Activated naive CD8-positive, alpha-beta T cell treated with anti-CD3 and anti-CD28 coated beads, Interleukin-2, amount 10 ng/mL, durations not matched to agents 7 days and 5 days (primary cell): ENCODE measurements at regions not wholly inside any gene's neighbourhood (a gene's known extent, or its start where the extent isn't known, plus 50 kb on each side); places are given as distances from the start of the nearest gene placed in this dataset.

Source experiments
- ATAC-seq: fragments of 150-1000 bp; cut with Tn5 transposase; one replicate; pipeline ENCODE4 v1.10.0; 2021; ENCODE audit warnings: low read depth, moderate library complexity
- POLR2A ChIA-PET: fragments of 350-600 bp; sonication (Branson Sonifier 250); formaldehyde crosslinking; loops from one replicate; lab custom pipeline; 2021; ENCODE audit warnings: antibody characterized with exemption; lab: Charles Lee
- DNase-seq: peaks from one replicate; pipeline ENCODE4 v3.0.0; 2021
- H3K27ac Mint-ChIP-seq: one replicate; pipeline ENCODE4 v1.8.0; 2022; ENCODE audit warnings: mild to moderate bottlenecking, mixed read lengths
- H3K27me3 Mint-ChIP-seq: one replicate; pipeline ENCODE4 v1.8.0; 2022; ENCODE audit warnings: mild to moderate bottlenecking, moderate library complexity, mixed read lengths
- H3K36me3 Mint-ChIP-seq: one replicate; pipeline ENCODE4 v1.8.0; 2021; ENCODE audit warnings: mild to moderate bottlenecking, mixed read lengths
- H3K4me1 Mint-ChIP-seq: one replicate; pipeline ENCODE4 v1.8.0; 2021; ENCODE audit warnings: mixed read lengths
- H3K4me3 Mint-ChIP-seq: one replicate; pipeline ENCODE4 v1.8.0; 2022; ENCODE audit warnings: mild to moderate bottlenecking, moderate library complexity, mixed read lengths
- H3K9me3 Mint-ChIP-seq: one replicate; pipeline ENCODE4 v1.8.0; 2021; ENCODE audit warnings: mixed read lengths

DNA sequence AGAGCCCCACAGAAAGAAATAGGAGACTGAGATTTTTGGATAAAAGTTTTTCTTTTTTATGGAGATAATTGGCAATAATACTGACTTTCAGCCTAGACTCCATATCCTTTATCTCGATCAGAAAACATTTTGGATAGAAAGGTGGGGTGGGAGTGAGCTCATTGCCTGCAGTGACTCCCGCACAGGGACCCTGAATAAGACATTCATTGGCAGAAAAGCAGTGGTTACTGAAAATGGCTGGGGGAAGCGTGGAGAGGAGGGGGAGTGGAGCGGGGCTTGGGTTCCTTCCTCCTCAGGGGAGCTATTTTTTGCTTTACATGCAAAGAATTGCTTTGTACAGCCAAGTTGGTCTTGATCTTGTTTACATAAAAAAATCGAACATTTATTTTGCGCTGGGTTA lies 90.4 kb upstream of the BMPER start:
- DNase-seq (no peak), ATAC-seq (no peak)
- H3K27me3 Mint-ChIP-seq, result peaks cover 2% of the 10 kb centered on the region
- H3K9me3 Mint-ChIP-seq, result peaks cover 13% of the 10 kb centered on the region
- peaks cover 9% of the 10 kb centered on the region for H3K4me1 Mint-ChIP-seq
- POLR2A ChIA-PET, result no interaction called here
- no peaks in the 10 kb centered on the region for H3K36me3 Mint-ChIP-seq
- no peak overlapping the region for H3K27ac Mint-ChIP-seq
- H3K4me3 Mint-ChIP-seq, result no peak overlapping the region

DNA sequence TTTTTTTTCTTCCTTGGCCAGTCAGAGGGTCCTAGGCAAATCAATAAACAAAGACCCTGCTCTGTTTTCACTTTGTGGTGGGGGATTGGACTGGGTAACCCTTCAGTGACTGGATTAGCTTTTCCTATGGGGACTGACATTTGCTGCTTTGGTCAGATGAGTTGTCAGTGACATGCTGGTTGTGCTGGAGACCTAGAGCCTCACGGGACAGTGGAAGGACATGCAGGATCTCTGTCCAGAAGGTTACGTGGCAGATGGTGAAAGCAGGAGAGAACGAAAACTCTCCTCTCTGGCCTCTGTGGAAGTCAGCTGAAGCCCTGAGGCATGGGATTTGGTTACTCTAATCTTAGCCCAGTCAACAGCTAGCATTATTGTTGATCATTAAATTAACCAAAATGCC lies 90.0 kb upstream of the BMPER start:
- Mint-ChIP-seq H3K36me3 (no peaks in the 10 kb centered on the region), H3K27me3 (peaks cover 2% of the 10 kb centered on the region), H3K4me3 (no peak overlapping the region), H3K4me1 (peaks cover 9% of the 10 kb centered on the region), H3K27ac (no peak overlapping the region), H3K9me3 (peaks cover 13% of the 10 kb centered on the region)
- POLR2A ChIA-PET, result no interaction called here
- DNase-seq (no peak), ATAC-seq (no peak)

DNA sequence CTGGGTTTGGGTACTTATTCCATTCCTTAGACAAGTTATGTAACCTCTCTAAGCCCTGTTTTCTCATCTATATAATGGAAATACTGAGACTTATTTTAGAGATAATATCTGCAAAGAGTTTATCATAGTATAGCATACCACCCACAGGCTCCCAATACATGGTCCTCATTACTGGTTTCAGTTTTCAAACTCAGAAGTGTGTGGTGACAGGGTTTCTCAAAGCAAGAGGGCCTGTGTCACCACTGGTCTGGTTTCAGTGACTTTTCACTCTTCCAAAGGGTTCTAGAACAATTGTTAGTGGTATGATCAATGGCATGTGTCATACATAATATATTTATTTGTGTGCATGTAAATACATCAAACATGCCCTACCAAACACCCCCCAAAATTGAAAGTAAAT lies 89.2 kb upstream of the BMPER start:
- Mint-ChIP-seq H3K36me3 (no peaks in the 10 kb centered on the region), H3K27ac (no peak overlapping the region), H3K4me3 (no peak overlapping the region), H3K4me1 (peaks cover 9% of the 10 kb centered on the region), H3K27me3 (peaks cover 2% of the 10 kb centered on the region), H3K9me3 (peaks cover 11% of the 10 kb centered on the region)
- POLR2A ChIA-PET, result no interaction called here
- ATAC-seq (no peak), DNase-seq (no peak)

DNA sequence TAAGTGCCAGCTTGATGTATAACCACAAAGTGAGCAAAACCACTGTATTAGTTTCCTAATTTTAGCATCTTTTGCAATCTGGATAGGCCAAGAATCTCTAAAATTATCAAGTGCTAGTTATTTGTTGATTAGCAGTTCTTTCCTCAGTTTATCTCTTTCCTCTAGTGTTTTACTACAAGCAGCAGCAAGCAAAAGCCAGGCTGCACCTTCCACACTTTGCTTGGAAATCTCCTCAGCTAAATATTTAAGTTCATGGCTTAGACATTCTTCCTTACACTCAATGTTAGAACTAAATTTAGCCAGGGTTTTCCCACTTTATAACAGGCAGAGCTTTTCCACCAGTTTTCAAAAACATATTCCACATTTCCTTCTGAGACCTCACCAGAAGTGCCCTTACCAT lies 85.7 kb upstream of the BMPER start:
- Mint-ChIP-seq H3K4me3 (no peak overlapping the region), H3K9me3 (peaks cover 3% of the 10 kb centered on the region), H3K27ac (no peak overlapping the region), H3K4me1 (peaks cover 3% of the 10 kb centered on the region), H3K36me3 (no peaks in the 10 kb centered on the region), H3K27me3 (peaks cover 2% of the 10 kb centered on the region)
- POLR2A ChIA-PET, result interaction anchor here (0.6 kb wide), 1 partner anchor 1217 kb away, joined by 3 read pairs; no protein-coding TSS in a partner anchor
- ATAC-seq (no peak), DNase-seq (no peak)

GRCh38 chr7:33820206-33820605 lies 85.1 kb upstream of the BMPER start:
- ATAC-seq (no peak), DNase-seq (no peak)
- POLR2A ChIA-PET, result interaction anchor here (0.6 kb wide), 1 partner anchor 1216 kb away, joined by 3 read pairs; no protein-coding TSS in a partner anchor
- Mint-ChIP-seq H3K36me3 (no peaks in the 10 kb centered on the region), H3K4me3 (no peak overlapping the region), H3K27me3 (peaks cover 2% of the 10 kb centered on the region), H3K9me3 (peaks cover 3% of the 10 kb centered on the region), H3K4me1 (no peaks in the 10 kb centered on the region), H3K27ac (no peak overlapping the region)

DNA sequence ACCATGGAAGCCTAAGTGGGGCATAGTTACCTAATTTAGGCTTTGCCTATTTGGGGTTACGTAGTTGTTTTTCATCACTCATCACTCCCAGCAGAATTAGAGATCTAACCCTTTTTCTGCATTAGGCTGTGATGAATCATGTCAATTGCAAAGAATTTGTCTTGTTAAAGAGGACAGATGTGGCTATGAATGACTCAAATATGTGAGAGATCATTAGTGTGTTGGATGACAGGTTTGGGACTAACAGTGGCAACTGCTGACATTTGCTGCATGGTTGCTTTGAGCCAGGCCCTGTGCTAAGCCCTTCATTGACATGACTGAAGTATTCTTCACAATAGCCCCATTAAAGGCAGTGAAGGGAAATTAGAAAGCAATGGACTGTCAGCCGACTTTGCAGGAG lies 83.4 kb upstream of the BMPER start:
- peaks cover 2% of the 10 kb centered on the region for H3K9me3 Mint-ChIP-seq

GRCh38 chr7:33823913-33824312 lies 81.4 kb upstream of the BMPER start:
- ATAC-seq, result no peak
- no peaks in the 10 kb centered on the region for H3K4me1 Mint-ChIP-seq
- no peaks in the 10 kb centered on the region for H3K36me3 Mint-ChIP-seq
- no peak for DNase-seq
- H3K4me3 Mint-ChIP-seq, result no peak overlapping the region
- H3K27ac Mint-ChIP-seq, result no peak overlapping the region
- POLR2A ChIA-PET, result no interaction called here
- no peaks in the 10 kb centered on the region for H3K27me3 Mint-ChIP-seq
- H3K9me3 Mint-ChIP-seq, result no peaks in the 10 kb centered on the region

More for the DNA sequence above, 83.4 kb upstream of the BMPER start:
- no peaks in the 10 kb centered on the region for H3K36me3 Mint-ChIP-seq
- H3K4me3 Mint-ChIP-seq, result no peak overlapping the region
- ATAC-seq (no peak), DNase-seq (no peak)
- H3K4me1 Mint-ChIP-seq, result no peaks in the 10 kb centered on the region
- POLR2A ChIA-PET, result no interaction called here
- no peak overlapping the region for H3K27ac Mint-ChIP-seq
- H3K27me3 Mint-ChIP-seq, result peaks cover 2% of the 10 kb centered on the region

DNA sequence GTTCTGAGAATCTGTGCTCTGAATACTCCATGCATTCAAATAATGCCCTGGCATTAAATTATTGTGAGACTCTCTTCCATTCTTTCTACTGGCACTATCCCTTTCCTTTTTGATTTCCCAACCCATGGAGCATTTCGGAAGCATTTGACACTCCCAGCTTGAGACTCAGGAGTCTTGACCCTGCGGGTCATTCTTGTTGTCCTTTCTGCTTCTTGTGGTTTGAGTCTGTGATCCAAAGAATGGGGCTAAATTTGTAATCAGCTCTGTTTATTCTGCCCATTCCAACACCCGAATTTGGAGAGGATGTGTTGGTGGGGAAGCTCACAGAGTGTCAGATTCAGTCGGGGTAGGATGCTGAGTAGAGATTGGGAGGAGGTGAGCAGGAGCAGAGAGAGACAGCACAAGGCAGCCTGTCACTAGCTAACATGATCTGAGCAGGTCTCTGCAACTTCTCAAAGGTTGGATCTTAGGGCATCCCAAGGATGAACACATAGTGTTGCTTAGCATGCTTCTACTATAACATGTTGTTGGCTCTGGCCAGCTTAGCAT lies 80.4 kb upstream of the BMPER start:
- Mint-ChIP-seq H3K4me3 (no peak overlapping the region), H3K27me3 (no peaks in the 10 kb centered on the region), H3K4me1 (no peaks in the 10 kb centered on the region), H3K27ac (no peak overlapping the region), H3K9me3 (no peaks in the 10 kb centered on the region), H3K36me3 (no peaks in the 10 kb centered on the region)
- POLR2A ChIA-PET, result no interaction called here
- DNase-seq (no peak), ATAC-seq (no peak)

GRCh38 chr7:33825644-33826043 lies 79.7 kb upstream of the BMPER start:
- no peak overlapping the region for H3K4me3 Mint-ChIP-seq
- H3K27ac Mint-ChIP-seq, result no peak overlapping the region
- no peaks in the 10 kb centered on the region for H3K36me3 Mint-ChIP-seq
- POLR2A ChIA-PET, result no interaction called here
- H3K4me1 Mint-ChIP-seq, result no peaks in the 10 kb centered on the region
- DNase-seq (no peak), ATAC-seq (no peak)
- no peaks in the 10 kb centered on the region for H3K27me3 Mint-ChIP-seq
- H3K9me3 Mint-ChIP-seq, result no peaks in the 10 kb centered on the region

DNA sequence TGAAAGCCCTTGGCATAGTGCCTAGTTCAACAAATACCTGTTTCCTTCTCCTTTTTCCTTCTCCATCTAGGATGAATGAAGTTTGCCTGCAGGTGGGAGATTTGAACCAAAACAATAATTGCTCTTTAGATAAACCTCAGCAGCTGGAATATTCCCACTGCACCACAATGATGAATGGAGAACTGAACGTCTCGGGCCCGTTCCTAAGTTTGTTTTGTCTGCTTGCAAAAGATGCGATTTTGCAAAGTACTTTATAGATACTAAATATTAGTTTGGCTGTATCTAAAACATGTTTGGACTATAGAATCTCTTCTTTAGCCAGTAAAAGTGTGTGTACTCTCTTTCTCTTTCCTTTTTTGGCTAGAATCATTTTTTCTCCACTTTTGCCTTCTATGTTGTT lies 75.8 kb upstream of the BMPER start:
- H3K27ac Mint-ChIP-seq, result no peak overlapping the region
- H3K27me3 Mint-ChIP-seq, result no peaks in the 10 kb centered on the region
- no peaks in the 10 kb centered on the region for H3K9me3 Mint-ChIP-seq
- no peaks in the 10 kb centered on the region for H3K36me3 Mint-ChIP-seq
- POLR2A ChIA-PET, result no interaction called here
- no peak overlapping the region for H3K4me3 Mint-ChIP-seq
- ATAC-seq (no peak), DNase-seq (no peak)
- H3K4me1 Mint-ChIP-seq, result no peaks in the 10 kb centered on the region

DNA sequence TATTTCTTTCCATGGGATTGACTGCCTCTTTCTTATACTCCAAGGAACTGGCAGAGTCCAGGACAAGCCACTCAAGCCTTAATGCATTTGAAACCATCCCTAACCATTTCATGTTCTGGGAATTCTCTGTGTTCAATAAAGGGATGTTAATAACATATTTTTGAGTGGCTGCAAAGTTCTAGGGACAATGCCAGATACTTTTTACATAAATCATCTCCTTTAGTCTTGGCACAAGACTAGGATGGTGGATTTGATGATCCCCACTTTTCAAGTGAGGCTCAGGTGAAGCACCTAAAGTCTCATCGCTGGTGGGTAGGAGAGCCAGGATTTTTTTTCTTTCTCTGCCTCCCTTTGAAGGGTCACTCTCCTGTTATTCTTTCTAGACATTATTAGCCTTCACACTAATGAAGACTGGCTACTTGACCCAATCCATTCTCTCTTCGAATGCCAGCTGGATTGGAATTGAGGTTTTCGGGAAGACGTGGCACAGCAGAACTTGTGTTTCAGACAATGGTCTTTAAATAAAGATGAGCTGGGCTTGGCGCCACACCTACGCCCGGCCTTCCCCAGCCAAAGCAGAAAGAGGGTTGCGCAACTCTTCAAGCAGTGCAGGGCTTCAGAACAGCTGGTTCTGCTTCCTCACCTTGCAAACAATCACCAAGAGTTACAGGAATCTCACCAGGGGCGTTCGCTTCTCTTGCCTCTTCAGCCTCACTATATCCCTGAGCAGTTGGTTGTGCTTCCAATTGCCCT lies 73.8 kb upstream of the BMPER start:
- H3K36me3 Mint-ChIP-seq, result no peaks in the 10 kb centered on the region
- no peaks in the 10 kb centered on the region for H3K27me3 Mint-ChIP-seq
- H3K4me3 Mint-ChIP-seq, result no peak overlapping the region
- no peak for ATAC-seq
- no peak overlapping the region for H3K27ac Mint-ChIP-seq
- DNase-seq, result no peak
- POLR2A ChIA-PET, result no interaction called here
- H3K9me3 Mint-ChIP-seq, result peaks cover under 1% of the 10 kb centered on the region
- H3K4me1 Mint-ChIP-seq, result no peaks in the 10 kb centered on the region

GRCh38 chr7:33832271-33832721 lies 73.0 kb upstream of the BMPER start:
- no peak overlapping the region for H3K4me3 Mint-ChIP-seq
- DNase-seq (no peak), ATAC-seq (no peak)
- H3K9me3 Mint-ChIP-seq, result peaks cover 5% of the 10 kb centered on the region
- no peak overlapping the region for H3K27ac Mint-ChIP-seq
- POLR2A ChIA-PET, result no interaction called here
- no peaks in the 10 kb centered on the region for H3K27me3 Mint-ChIP-seq
- no peaks in the 10 kb centered on the region for H3K4me1 Mint-ChIP-seq
- no peaks in the 10 kb centered on the region for H3K36me3 Mint-ChIP-seq

GRCh38 chr7:33836797-33837355 lies 68.5 kb upstream of the BMPER start:
- POLR2A ChIA-PET, result no interaction called here
- ATAC-seq (no peak), DNase-seq (no peak)

DNA sequence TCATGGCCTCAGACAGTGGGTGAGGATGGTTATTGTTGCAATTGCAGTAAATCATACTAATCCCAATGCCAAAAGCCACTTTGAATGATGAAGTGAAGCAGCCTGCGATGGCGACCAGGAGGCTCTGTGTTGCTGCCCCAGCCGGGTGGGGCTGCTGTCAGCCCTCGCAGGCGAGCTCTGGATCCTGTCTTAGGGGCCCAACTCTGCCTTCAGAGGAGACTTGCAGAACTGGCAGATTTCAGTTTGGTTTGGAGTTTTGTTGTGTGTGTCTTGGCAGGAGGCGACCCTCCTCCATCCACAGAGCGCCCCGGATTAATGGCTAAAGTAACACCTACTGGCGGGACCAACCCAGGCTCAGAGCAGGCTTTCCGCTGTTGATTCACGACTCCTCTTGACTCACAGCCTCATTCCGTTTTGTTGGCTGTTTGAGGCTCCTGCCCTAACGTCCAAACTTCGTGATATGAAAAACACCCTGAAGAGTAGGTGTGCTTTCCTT lies 67.9 kb upstream of the BMPER start:
- H3K27ac Mint-ChIP-seq, result no peak overlapping the region
- H3K9me3 Mint-ChIP-seq, result peaks cover 5% of the 10 kb centered on the region
- DNase-seq (no peak), ATAC-seq (no peak)
- H3K4me3 Mint-ChIP-seq, result no peak overlapping the region
- H3K27me3 Mint-ChIP-seq, result no peaks in the 10 kb centered on the region
- H3K4me1 Mint-ChIP-seq, result no peaks in the 10 kb centered on the region
- no peaks in the 10 kb centered on the region for H3K36me3 Mint-ChIP-seq
- POLR2A ChIA-PET, result no interaction called here

More at GRCh38 chr7:33836797-33837355, 68.5 kb upstream of the BMPER start:
- Mint-ChIP-seq H3K4me3 (no peak overlapping the region), H3K9me3 (peaks cover 5% of the 10 kb centered on the region), H3K27ac (no peak overlapping the region), H3K36me3 (no peaks in the 10 kb centered on the region), H3K4me1 (no peaks in the 10 kb centered on the region), H3K27me3 (no peaks in the 10 kb centered on the region)
